Adrenal gland (tissue), 9 donors: ENCODE measurements at regions not wholly inside any gene's neighbourhood (a gene's known extent, or its start where the extent isn't known, plus 50 kb on each side); places are given as distances from the start of the nearest gene placed in this dataset.
"Not testable (repeated sequence)": the region's sequence is repeated elsewhere in the genome, so short reads cannot be mapped to it uniquely, and the experiment has no call there.

Source experiments
- DNase-seq, 7 donors: peaks; one replicate each; pipeline ENCODE4 v3.0.0-alpha.2; 2019 to 2020
- H3K27ac ChIP-seq, 5 donors: fragments of 200-600 bp; sonication (generic) in 4 of 5; 1 replicate in 3 of 5; 2 replicates in 2 of 5; pipeline versions ENCODE4 v1.5.1 to v1.8.0; 2016 to 2020; ENCODE audit warnings: mild to moderate bottlenecking in 1 of 5
- H3K27me3 ChIP-seq: fragments of 200-600 bp; 2 replicates; pipeline ENCODE4 v1.8.0; 2021
- H3K36me3 ChIP-seq, 2 donors: fragments of 200-600 bp; replicated peaks in 1 of 2; 1 replicate in 1 of 2; 2 replicates in 1 of 2; pipeline versions ENCODE4 v1.5.1 to v1.8.0; 2018 to 2022
- H3K4me1 ChIP-seq, 2 donors: fragments of 200-600 bp; replicated peaks in 1 of 2; 1 replicate in 1 of 2; 2 replicates in 1 of 2; pipeline versions ENCODE4 v1.5.1 to v1.8.0; 2018 to 2021
- H3K4me3 ChIP-seq, 4 donors: fragments of 200-600 bp; sonication (generic) in 3 of 4; one replicate each; pipeline ENCODE4 v1.5.1; 2016 to 2018
- H3K9me3 ChIP-seq, 3 donors: fragments of 200-600 bp; sonication (generic) in 1 of 3; replicated peaks in 1 of 3; 1 replicate in 2 of 3; 2 replicates in 1 of 3; pipeline versions ENCODE4 v1.5.1 to v1.8.0; 2016 to 2021
- CTCF ChIP-seq, 6 experiments: fragments of 450-650 bp in 4 of 6; fragments of 200-600 bp in 2 of 6; sonication (generic) in 1 of 6; IDR thresholded peaks; 1 replicate in 5 of 6; 2 replicates in 1 of 6; pipeline versions ENCODE4 v1.5.1 to v1.8.0; 2016 to 2021; ENCODE audit warnings: antibody characterized with exemption in 6 of 6, mild to moderate bottlenecking in 2 of 6, moderate library complexity in 1 of 6
- POLR2A ChIP-seq, 2 donors: fragments of 450-650 bp; IDR thresholded peaks; one replicate each; pipeline ENCODE4 v1.6.1; 2017; ENCODE audit warnings: antibody characterized with exemption in 2 of 2, mild to moderate bottlenecking in 2 of 2, moderate library complexity in 1 of 2
- WGBS, 4 donors: extraction: QIAGEN DNeasy Blood & Tissue Kit in 2 of 4; methylation state at CpG; one replicate each; pipeline versions ENCODE4 v1.1.5 to v1.1.7; 2013 to 2017; 5-methylcytosine and 5-hydroxymethylcytosine counted together
- intact Hi-C, 2 donors: fragments of 100-400 bp; cut with DNase I; formaldehyde crosslinking; loops; one replicate each; pipeline versions ENCODE4 v1.14.1 to v1.15.0; 2022 to 2023
- donor health status: healthy with polysubstance abuse.
- donor health status: Bipolar disorder and iron deficiency.
- donor health status: DM: yes; HTN: yes; CAD: no.
- donor health status: DM: no; HTN: no; CAD: no.
- donor health status: DM: no; HTN: no; CAD: no.

DNA sequence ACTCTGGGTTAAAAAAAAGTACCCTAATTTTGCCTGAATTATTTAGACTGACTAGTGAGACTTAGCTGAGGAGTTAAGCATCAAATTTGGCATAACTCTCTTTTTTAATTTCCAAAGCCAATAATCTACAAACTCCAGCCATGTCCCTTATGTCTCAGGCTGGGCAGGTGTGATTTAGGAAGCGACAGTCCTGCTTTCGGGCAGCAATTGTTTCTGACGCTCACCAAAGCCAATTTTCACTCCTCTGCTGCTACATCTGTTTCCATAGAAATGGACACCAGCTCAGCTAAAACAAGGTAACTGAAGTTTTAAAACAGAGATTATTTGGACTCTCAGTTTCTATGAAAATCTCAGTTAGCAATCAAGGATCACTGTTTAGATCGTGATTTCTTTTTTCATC, 338.7 kb downstream of the ABCC12 start:
- TF ChIP-seq POLR2A (IDR thresholded peaks at IDR 0.05) (no peak), CTCF (IDR thresholded peaks at IDR 0.05) (no peak)
- Histone ChIP-seq H3K4me3 (no peak overlapping the region), H3K4me1 (no peaks in the 10 kb centered on the region), H3K27ac (no peak overlapping the region), H3K9me3 (no peaks in the 10 kb centered on the region), H3K27me3 (no peaks in the 10 kb centered on the region), H3K36me3 (no peaks in the 10 kb centered on the region)
- no peak for DNase-seq
- intact Hi-C loops = no loop called here
- WGBS, 4 donors = 89 to 93% (median 90%) methylated on average over 4 of the region's 4 CpGs

DNA sequence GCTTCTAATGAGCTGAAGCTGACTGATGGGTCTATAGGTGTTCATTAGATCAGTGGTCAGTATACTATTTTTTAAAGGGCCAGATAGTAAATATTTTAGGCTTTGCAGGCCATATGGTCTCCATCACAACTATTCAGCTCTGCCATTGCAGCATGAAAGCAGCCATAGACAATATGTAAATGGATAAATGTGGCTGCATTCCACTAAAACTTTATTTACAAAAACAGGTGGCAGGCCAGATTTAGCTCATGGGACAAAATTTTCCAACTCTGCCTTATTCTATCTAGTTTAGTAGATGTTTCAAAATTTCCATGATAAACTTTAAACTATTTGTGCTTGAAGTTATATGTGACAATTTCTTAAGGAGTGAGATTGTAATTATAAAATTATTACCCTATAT, 339.3 kb downstream of the ABCC12 start:
- H3K9me3 ChIP-seq = no peaks in the 10 kb centered on the region
- no peaks in the 10 kb centered on the region for H3K27me3 ChIP-seq
- H3K36me3 ChIP-seq = no peaks in the 10 kb centered on the region
- intact Hi-C loops = no loop called here
- no peak for DNase-seq
- no peaks in the 10 kb centered on the region for H3K4me1 ChIP-seq
- no peak overlapping the region for H3K27ac ChIP-seq
- no peak overlapping the region for H3K4me3 ChIP-seq
- TF ChIP-seq CTCF (IDR thresholded peaks at IDR 0.05) (no peak), POLR2A (IDR thresholded peaks at IDR 0.05) (no peak)

GRCh38 chr16:47815655-47816054, 340.1 kb downstream of the ABCC12 start:
- Histone ChIP-seq H3K27me3 (no peaks in the 10 kb centered on the region), H3K4me1 (no peaks in the 10 kb centered on the region), H3K4me3 (no peak overlapping the region), H3K9me3 (no peaks in the 10 kb centered on the region), H3K36me3 (no peaks in the 10 kb centered on the region), H3K27ac (no peak overlapping the region)
- TF ChIP-seq CTCF (IDR thresholded peaks at IDR 0.05) = no peak
- no peak for TF ChIP-seq POLR2A (IDR thresholded peaks at IDR 0.05)
- DNase-seq = no peak
- intact Hi-C loops = no loop called here

DNA sequence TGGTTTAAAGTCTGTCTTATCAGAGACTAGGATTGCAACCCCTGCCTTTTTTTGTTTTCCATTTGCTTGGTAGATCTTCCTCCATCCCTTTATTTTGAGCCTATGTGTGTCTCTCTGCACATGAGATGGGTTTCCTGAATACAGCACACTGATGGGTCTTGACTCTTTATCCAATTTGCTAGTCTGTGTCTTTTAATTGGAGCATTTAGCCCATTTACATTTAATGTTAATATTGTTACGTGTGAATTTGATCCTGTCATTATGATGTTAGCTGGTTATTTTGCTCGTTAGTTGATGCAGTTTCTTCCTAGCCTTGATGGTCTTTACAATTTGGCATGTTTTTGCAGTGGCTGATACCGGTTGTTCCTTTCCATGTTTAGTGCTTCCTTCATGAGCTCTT, 344.0 kb downstream of the ABCC12 start:
- WGBS, 4 donors = 68 to 86% (median 78%) methylated on average over 2 to 3 of the region's 3 CpGs
- H3K27ac ChIP-seq, H3K27me3 ChIP-seq, H3K9me3 ChIP-seq, intact Hi-C loops, DNase-seq, H3K4me1 ChIP-seq, H3K4me3 ChIP-seq, H3K36me3 ChIP-seq: not testable (repeated sequence)

GRCh38 chr16:47806309-47806847, 345.2 kb downstream of the PHKB start:
- intact Hi-C loops = no loop called here
- no peak for TF ChIP-seq POLR2A (IDR thresholded peaks at IDR 0.05)
- TF ChIP-seq CTCF (IDR thresholded peaks at IDR 0.05) = no peak
- H3K27me3 ChIP-seq = no peaks in the 10 kb centered on the region
- H3K4me1 ChIP-seq = no peaks in the 10 kb centered on the region
- H3K4me3 ChIP-seq = no peak overlapping the region
- WGBS, 4 donors = 80 to 86% (median 82%) methylated on average over 10 of the region's 10 CpGs
- H3K27ac ChIP-seq = no peak overlapping the region
- H3K9me3 ChIP-seq = no peaks in the 10 kb centered on the region
- H3K36me3 ChIP-seq = no peaks in the 10 kb centered on the region
- DNase-seq = no peak
